Omental fat pad (tissue), 3 donors: ENCODE measurements at regions not wholly inside any gene's neighbourhood (a gene's known extent, or its start where the extent isn't known, plus 50 kb on each side); places are given as distances from the start of the nearest gene placed in this dataset.
"Not testable (repeated sequence)": the region's sequence is repeated elsewhere in the genome, so short reads cannot be mapped to it uniquely, and the experiment has no call there.

Experiments used
- ATAC-seq: fragments of 150-250 bp; one replicate; pipeline ENCODE4 v1.9.1; 2016; ENCODE audit warnings: mild to moderate bottlenecking, moderate library complexity; ENCODE audit not compliant: low FRiP score
- DNase-seq: peaks from one replicate; pipeline ENCODE4 v3.0.0-alpha.2; 2019; ENCODE audit warnings: low spot score
- TF ChIP-seq, protein P1 (sequence below), 3 donors: fragments of 450-650 bp; IDR thresholded peaks; one replicate each; pipeline ENCODE4 v1.5.1; 2016 to 2017; ENCODE audit warnings: antibody characterized with exemption in 3 of 3, mild to moderate bottlenecking in 3 of 3, moderate library complexity in 2 of 3

GRCh38 chr2:113386780-113387433 is 50.6 kb upstream of the ZNG1B start:
- ATAC-seq, DNase-seq: not testable (repeated sequence)

- not testable (repeated sequence) for DNase-seq, ATAC-seq
Measured at GRCh38 chr2:113379621-113380020, 57.9 kb upstream of the ZNG1B start.

DNA sequence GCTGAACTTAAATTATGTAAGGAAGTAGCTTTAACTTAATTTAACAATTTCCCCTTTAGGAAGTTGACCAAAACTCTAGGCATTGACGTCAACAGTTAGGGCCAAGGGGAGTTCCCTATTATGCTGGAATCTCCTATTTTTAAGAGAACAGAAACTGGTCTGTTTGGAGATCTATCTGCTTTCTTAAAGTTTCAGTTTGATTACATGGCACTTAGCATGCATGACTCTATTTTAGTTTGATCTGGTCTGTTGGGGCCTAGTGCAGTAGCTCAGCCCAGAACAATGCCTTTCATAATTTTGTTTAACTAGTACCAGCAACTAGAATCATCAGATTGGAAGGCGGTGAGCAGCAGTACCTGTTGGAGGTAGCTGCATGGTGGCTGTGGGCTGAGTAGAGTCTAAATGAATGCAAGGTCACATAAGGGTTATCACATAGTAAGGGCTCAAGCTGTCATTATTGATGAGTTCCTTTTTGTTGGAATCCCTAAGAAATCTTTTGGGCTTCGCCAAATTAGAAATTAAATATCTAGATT is 60.5 kb upstream of the ZNG1B start:
- no peak for ATAC-seq
- DNase-seq = no peak
- TF ChIP-seq, protein P1, sequence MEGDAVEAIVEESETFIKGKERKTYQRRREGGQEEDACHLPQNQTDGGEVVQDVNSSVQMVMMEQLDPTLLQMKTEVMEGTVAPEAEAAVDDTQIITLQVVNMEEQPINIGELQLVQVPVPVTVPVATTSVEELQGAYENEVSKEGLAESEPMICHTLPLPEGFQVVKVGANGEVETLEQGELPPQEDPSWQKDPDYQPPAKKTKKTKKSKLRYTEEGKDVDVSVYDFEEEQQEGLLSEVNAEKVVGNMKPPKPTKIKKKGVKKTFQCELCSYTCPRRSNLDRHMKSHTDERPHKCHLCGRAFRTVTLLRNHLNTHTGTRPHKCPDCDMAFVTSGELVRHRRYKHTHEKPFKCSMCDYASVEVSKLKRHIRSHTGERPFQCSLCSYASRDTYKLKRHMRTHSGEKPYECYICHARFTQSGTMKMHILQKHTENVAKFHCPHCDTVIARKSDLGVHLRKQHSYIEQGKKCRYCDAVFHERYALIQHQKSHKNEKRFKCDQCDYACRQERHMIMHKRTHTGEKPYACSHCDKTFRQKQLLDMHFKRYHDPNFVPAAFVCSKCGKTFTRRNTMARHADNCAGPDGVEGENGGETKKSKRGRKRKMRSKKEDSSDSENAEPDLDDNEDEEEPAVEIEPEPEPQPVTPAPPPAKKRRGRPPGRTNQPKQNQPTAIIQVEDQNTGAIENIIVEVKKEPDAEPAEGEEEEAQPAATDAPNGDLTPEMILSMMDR (IDR thresholded peaks at IDR 0.05) = no peak

DNA sequence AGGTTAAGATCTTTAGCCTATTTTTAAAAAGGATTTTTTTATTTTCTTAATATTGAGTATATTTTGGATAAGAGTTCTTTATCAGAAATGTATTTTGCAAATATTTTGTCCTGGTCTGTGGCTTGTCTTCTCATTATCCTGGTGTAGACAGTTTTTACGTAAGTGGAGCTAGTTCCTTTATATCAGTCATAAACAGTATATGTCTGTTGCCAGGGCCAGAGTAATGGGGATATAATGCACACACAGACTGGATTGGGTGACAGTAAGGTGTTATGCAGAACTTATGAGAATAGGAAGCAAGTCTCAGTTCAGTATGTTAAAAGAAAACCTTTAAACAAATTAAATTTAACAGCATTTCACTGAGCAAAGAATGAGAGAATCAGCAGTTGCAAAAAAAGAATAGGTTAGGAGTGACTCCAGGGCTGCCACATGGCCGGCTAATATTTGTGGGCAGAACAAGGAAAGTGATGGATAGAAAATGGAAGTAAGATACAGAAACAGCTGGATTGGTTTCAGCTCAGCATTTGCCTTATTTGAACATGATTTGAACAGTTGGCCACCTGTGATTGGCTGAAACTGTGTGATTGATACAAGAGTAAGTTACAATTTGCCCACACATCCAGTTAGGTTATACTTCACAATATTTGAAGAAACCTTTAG is 61.1 kb upstream of the ZNG1B start:
- no peak for DNase-seq
- TF ChIP-seq, protein P1 (IDR thresholded peaks at IDR 0.05) = no peak
- no peak for ATAC-seq

- ATAC-seq, DNase-seq: not testable (repeated sequence)
Measured at GRCh38 chr2:113374857-113375256, 62.6 kb upstream of the ZNG1B start.

DNA sequence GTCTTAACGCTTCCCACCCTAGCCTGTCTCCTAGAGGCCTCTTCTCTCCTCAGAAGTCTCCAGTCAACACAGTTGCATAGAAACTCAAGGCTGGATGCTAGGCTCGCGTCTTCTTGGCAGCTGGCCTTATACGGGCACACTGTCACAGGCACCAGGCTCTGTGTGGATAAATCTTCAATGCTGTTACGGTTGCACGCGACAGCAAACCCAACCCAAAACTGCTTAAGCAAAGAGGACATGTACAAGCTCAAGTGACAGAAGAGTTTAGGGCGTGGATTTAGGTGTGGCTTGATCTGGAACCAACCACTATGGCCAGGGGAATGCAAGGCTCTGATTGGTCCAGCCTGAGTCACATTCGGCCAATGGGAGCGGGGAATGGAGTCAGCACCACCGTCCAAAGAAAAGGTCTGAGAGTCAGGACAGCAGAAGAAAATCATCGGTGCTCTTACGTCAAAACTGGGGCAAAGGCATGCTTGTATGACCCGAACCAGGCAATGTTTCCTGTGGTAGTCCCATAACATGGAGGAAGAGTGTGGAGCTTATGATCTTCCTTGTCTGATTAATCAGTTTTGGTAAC is 65.1 kb upstream of the ZNG1B start:
- ATAC-seq, DNase-seq: not testable (repeated sequence)

DNA sequence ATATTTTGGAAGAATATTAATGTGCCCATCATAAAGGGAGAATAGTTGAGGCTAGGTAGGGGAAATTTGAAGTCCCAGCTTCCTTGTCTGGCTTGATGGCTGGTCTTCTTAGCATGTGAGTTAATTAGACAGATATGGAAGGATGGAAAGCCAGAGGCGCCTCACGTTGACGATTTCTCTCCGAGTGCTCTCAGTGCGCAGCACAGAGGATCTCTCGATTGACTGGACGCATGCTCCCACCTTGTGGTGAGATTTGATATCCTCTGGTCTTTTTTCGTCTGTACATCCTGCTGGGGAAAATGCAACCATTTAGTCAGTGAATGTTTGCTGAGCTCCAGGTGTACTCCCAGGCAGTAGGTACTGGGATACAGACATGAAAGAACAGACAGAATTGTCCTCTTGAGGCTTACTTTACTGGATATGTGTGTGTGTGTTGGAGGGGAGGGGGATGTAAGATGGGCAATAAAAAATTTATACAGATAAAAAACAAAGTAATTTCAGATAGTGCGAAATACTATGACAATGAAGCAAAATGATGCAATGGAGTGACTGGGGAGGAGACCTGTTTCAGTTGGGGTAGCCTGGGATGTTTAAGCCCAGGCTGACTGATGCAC is 66.9 kb upstream of the ZNG1B start:
- TF ChIP-seq, protein P1 (IDR thresholded peaks at IDR 0.05) = peak in 2 of 3 donors; percentile 24 to 52
- DNase-seq (no peak), ATAC-seq (peak; percentile 90)

- ATAC-seq (no peak), DNase-seq (no peak)
- TF ChIP-seq, protein P1 (IDR thresholded peaks at IDR 0.05) = no peak
Measured at GRCh38 chr2:113370030-113370429, 67.5 kb upstream of the ZNG1B start.

DNA sequence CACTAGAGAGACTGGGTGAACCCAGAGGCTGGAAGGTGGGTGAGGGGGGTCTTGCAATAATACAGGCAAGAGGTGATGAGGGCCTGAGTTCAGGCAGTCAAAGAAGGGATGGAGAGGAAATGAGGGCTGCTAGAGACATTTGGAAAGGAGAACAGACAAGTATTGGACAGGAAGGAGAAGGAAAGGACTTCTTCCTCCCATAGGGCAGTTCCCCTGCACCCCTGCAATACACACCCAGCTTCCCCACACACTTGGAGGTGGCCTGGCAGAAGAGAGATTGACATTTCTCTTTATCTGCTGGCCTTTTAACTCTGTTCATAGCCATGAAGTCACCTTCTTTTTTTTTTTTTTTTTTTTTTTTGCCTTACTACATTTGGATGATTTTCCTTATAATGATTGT is 68.9 kb upstream of the ZNG1B start:
- ATAC-seq, DNase-seq: not testable (repeated sequence)

GRCh38 chr2:113366821-113367220 is 70.7 kb upstream of the ZNG1B start:
- DNase-seq, ATAC-seq: not testable (repeated sequence)

GRCh38 chr2:113365791-113366190 is 71.7 kb upstream of the ZNG1B start:
- not testable (repeated sequence) for ATAC-seq, DNase-seq

- not testable (repeated sequence) for DNase-seq, ATAC-seq
Measured at GRCh38 chr2:113365290-113365689, 72.2 kb upstream of the ZNG1B start.
